Natural killer cell (primary cell): ENCODE measurements at regions not wholly inside any gene's neighbourhood (a gene's known extent, or its start where the extent isn't known, plus 50 kb on each side); places are given as distances from the start of the nearest gene placed in this dataset.

Experiments used
- ATAC-seq, 3 donors: fragments of 150-1000 bp in 2 of 3; fragments of 200-7000 bp in 1 of 3; cut with Tn5 transposase; 1 replicate in 1 of 3; 2 replicates in 2 of 3; pipeline ENCODE4 v1.10.0; 2021; ENCODE audit warnings: mild to moderate bottlenecking in 2 of 3, moderate library complexity in 2 of 3
- DNase-seq, 2 donors: peaks; one replicate each; pipeline versions ENCODE4 v3.0.0 to v3.0.0-alpha.2; 2013 to 2021; ENCODE audit warnings: mixed read lengths in 1 of 2
- H3K27ac ChIP-seq: one replicate; pipeline ENCODE4 v1.5.1; 2013; ENCODE audit warnings: mild to moderate bottlenecking, low read length
- H3K27me3 ChIP-seq: one replicate; pipeline ENCODE4 v1.6.1; 2013; ENCODE audit warnings: low read length; ENCODE audit not compliant: control insufficient read depth, insufficient read depth
- H3K36me3 ChIP-seq: one replicate; pipeline ENCODE4 v1.6.1; 2013; ENCODE audit warnings: low read length; ENCODE audit not compliant: control insufficient read depth, insufficient read depth
- H3K4me1 ChIP-seq: one replicate; pipeline ENCODE4 v1.6.1; 2013; ENCODE audit warnings: low read length; ENCODE audit not compliant: control insufficient read depth, insufficient read depth
- H3K4me3 ChIP-seq: one replicate; pipeline ENCODE4 v1.5.1; 2013; ENCODE audit warnings: low read length
- H3K9me3 ChIP-seq: one replicate; pipeline ENCODE4 v1.6.1; 2013; ENCODE audit warnings: low read length; ENCODE audit not compliant: control insufficient read depth, insufficient read depth
- H3K27ac Mint-ChIP-seq, 2 donors: one replicate each; pipeline ENCODE4 v1.8.0; 2022; ENCODE audit warnings: mild to moderate bottlenecking in 2 of 2, mixed read lengths in 2 of 2, moderate library complexity in 1 of 2
- H3K27me3 Mint-ChIP-seq, 2 donors: one replicate each; pipeline ENCODE4 v1.8.0; 2022; ENCODE audit warnings: low read depth in 2 of 2, mixed read lengths in 2 of 2
- H3K36me3 Mint-ChIP-seq: one replicate; pipeline ENCODE4 v1.8.0; 2022; ENCODE audit warnings: mixed read lengths
- H3K4me1 Mint-ChIP-seq, 2 donors: one replicate each; pipeline ENCODE4 v1.8.0; 2022; ENCODE audit warnings: mixed read lengths in 2 of 2
- H3K4me3 Mint-ChIP-seq: one replicate; pipeline ENCODE4 v1.8.0; 2022; ENCODE audit warnings: mild to moderate bottlenecking, moderate library complexity, mixed read lengths
- H3K9me3 Mint-ChIP-seq, 2 donors: one replicate each; pipeline ENCODE4 v1.8.0; 2022; ENCODE audit warnings: mixed read lengths in 2 of 2
- CTCF ChIP-seq: fragments of 200-600 bp; IDR thresholded peaks from one replicate; pipeline ENCODE4 v1.8.0; 2022; ENCODE audit warnings: antibody characterized with exemption
- WGBS: methylation state at CpG from one replicate; pipeline ENCODE4 v1.1.7; 2013; ENCODE audit warnings: missing lambda C conversion rate; ENCODE audit not compliant: insufficient coverage; 5-methylcytosine and 5-hydroxymethylcytosine counted together
- intact Hi-C: fragments of 100-400 bp; cut with micrococcal nuclease; formaldehyde crosslinking; loops from one replicate; pipeline ENCODE4 v1.14.2; 2022

- 17% methylated on average over 1 of the region's 1 CpG for WGBS
- H3K9me3 Mint-ChIP-seq: peaks cover 4 to 10% of the 10 kb centered on the region in 2 donors
- peaks cover 2 to 42% of the 10 kb centered on the region in 2 donors for H3K27me3 Mint-ChIP-seq
Measured at GRCh38 chr20:20915844-20916243, 190.3 kb downstream of the LINC00237 start.

GRCh38 chr20:20904501-20904831 lies 192.0 kb upstream of the RALGAPA2 start:
- Mint-ChIP-seq H3K4me1 (no peaks in the 10 kb centered on the region), H3K36me3 (no peaks in the 10 kb centered on the region), H3K27me3 (peaks cover 0 to 5% of the 10 kb centered on the region in 2 donors), H3K4me3 (no peak overlapping the region), H3K9me3 (no peaks in the 10 kb centered on the region), H3K27ac (no peak overlapping the region)
- Histone ChIP-seq H3K27me3 (no peaks in the 10 kb centered on the region), H3K36me3 (no peaks in the 10 kb centered on the region), H3K4me1 (no peaks in the 10 kb centered on the region), H3K4me3 (no peak overlapping the region), H3K27ac (no peak overlapping the region), H3K9me3 (no peaks in the 10 kb centered on the region)
- 77% methylated on average over 1 of the region's 2 CpGs for WGBS
- no peak for TF ChIP-seq CTCF
- ATAC-seq (no peak), DNase-seq (no peak)
- intact Hi-C loops: no loop called here

More at GRCh38 chr20:20915844-20916243, 190.3 kb downstream of the LINC00237 start:
- no peak for DNase-seq
- H3K4me1 Mint-ChIP-seq: no peaks in the 10 kb centered on the region
- H3K4me3 ChIP-seq: no peak overlapping the region
- ATAC-seq: no peak
- H3K9me3 ChIP-seq: no peaks in the 10 kb centered on the region
- no peaks in the 10 kb centered on the region for H3K4me1 ChIP-seq
- H3K36me3 ChIP-seq: no peaks in the 10 kb centered on the region
- no peak for TF ChIP-seq CTCF
- intact Hi-C loops: no loop called here
- no peak overlapping the region for H3K27ac Mint-ChIP-seq
- no peak overlapping the region for H3K27ac ChIP-seq
- H3K4me3 Mint-ChIP-seq: no peak overlapping the region
- no peaks in the 10 kb centered on the region for H3K27me3 ChIP-seq
- H3K36me3 Mint-ChIP-seq: peaks cover 16% of the 10 kb centered on the region

- no peaks in the 10 kb centered on the region for H3K36me3 Mint-ChIP-seq
- ATAC-seq (no peak), DNase-seq (no peak)
- H3K9me3 Mint-ChIP-seq: no peaks in the 10 kb centered on the region
- no peak overlapping the region for H3K27ac Mint-ChIP-seq
- H3K27ac ChIP-seq: no peak overlapping the region
- intact Hi-C loops: no loop called here
- peaks cover 0 to 5% of the 10 kb centered on the region in 2 donors for H3K27me3 Mint-ChIP-seq
- H3K9me3 ChIP-seq: no peaks in the 10 kb centered on the region
- TF ChIP-seq CTCF: no peak
- H3K36me3 ChIP-seq: no peaks in the 10 kb centered on the region
- no peaks in the 10 kb centered on the region for H3K4me1 ChIP-seq
- H3K4me3 Mint-ChIP-seq: no peak overlapping the region
- no peaks in the 10 kb centered on the region for H3K4me1 Mint-ChIP-seq
- no peaks in the 10 kb centered on the region for H3K27me3 ChIP-seq
- H3K4me3 ChIP-seq: no peak overlapping the region
- 76% methylated on average over 2 of the region's 2 CpGs for WGBS
Measured at GRCh38 chr20:20903773-20904500, 191.5 kb upstream of the RALGAPA2 start.

GRCh38 chr20:20897922-20898321 lies 185.5 kb upstream of the RALGAPA2 start:
- Histone ChIP-seq H3K9me3 (no peaks in the 10 kb centered on the region), H3K27me3 (no peaks in the 10 kb centered on the region), H3K27ac (no peak overlapping the region), H3K4me1 (no peaks in the 10 kb centered on the region), H3K4me3 (no peak overlapping the region), H3K36me3 (no peaks in the 10 kb centered on the region)
- WGBS: 31% methylated on average over 3 of the region's 4 CpGs
- TF ChIP-seq CTCF: no peak
- Mint-ChIP-seq H3K4me1 (no peaks in the 10 kb centered on the region), H3K27ac (no peak overlapping the region), H3K36me3 (no peaks in the 10 kb centered on the region), H3K27me3 (peaks cover 0 to 10% of the 10 kb centered on the region in 2 donors), H3K9me3 (no peaks in the 10 kb centered on the region), H3K4me3 (no peak overlapping the region)
- no peak for ATAC-seq
- intact Hi-C loops: no loop called here
- no peak for DNase-seq
